ENCODE measurements at regions not wholly inside any gene's neighbourhood (a gene's known extent, or its start where the extent isn't known, plus 50 kb on each side); places are given as distances from the start of the nearest gene placed in this dataset.
"Not testable (repeated sequence)": the region's sequence is repeated elsewhere in the genome, so short reads cannot be mapped to it uniquely, and the experiment has no call there.

DNA sequence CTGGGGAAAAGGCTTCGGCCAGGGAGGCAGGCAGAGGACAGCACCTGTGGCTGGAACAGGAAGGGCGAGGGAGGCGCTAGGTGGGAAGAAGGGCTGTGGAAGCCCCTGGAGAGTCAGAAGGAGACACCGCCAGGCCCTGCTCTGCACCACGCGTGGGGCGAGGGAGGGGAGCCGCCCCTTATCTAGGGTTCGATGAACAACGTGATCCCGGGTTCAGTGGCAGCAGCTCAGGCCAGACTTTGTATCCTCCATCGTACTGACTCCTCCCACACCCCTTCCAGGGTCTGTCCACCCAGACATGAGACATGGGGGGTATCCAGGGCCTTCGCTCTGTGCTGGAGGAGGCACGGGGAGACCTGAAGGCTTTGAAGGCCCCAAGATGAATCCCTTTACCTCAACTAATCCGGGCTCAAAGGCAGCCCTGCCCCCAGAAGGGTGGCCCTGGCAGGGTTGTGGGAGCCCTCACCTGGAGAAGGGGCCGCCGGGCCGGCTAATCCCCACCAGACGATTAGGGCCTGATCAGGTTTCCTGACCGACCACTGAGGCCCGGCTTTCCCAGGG, 110.8 kb downstream of the PDGFA start:
- H3K27ac ChIP-seq (ENCODE audit: low read depth, low read length) = no peak overlapping the region
- no peaks in the 10 kb centered on the region for H3K36me3 ChIP-seq (ENCODE audit: control insufficient read depth in 3 of 3, insufficient read depth in 3 of 3, low read length in 3 of 3)
- peaks cover 0 to 6% (median 0%) of the 10 kb centered on the region in 3 donors for H3K4me1 ChIP-seq (ENCODE audit: control insufficient read depth in 3 of 3, insufficient read depth in 3 of 3, low read length in 3 of 3)
- H3K27me3 ChIP-seq (ENCODE audit: control insufficient read depth in 3 of 3, insufficient read depth in 3 of 3, low read length in 3 of 3) = peaks cover 21 to 65% (median 57%) of the 10 kb centered on the region in 3 donors
- H3K9me3 ChIP-seq (ENCODE audit: control insufficient read depth in 3 of 3, low read length in 3 of 3) = no peaks in the 10 kb centered on the region
- H3K9ac ChIP-seq (ENCODE audit: low read depth in 1 of 3, low read length in 3 of 3) = no peak overlapping the region
- no peak overlapping the region for H3K4me3 ChIP-seq (ENCODE audit: low read length in 3 of 3)

DNA sequence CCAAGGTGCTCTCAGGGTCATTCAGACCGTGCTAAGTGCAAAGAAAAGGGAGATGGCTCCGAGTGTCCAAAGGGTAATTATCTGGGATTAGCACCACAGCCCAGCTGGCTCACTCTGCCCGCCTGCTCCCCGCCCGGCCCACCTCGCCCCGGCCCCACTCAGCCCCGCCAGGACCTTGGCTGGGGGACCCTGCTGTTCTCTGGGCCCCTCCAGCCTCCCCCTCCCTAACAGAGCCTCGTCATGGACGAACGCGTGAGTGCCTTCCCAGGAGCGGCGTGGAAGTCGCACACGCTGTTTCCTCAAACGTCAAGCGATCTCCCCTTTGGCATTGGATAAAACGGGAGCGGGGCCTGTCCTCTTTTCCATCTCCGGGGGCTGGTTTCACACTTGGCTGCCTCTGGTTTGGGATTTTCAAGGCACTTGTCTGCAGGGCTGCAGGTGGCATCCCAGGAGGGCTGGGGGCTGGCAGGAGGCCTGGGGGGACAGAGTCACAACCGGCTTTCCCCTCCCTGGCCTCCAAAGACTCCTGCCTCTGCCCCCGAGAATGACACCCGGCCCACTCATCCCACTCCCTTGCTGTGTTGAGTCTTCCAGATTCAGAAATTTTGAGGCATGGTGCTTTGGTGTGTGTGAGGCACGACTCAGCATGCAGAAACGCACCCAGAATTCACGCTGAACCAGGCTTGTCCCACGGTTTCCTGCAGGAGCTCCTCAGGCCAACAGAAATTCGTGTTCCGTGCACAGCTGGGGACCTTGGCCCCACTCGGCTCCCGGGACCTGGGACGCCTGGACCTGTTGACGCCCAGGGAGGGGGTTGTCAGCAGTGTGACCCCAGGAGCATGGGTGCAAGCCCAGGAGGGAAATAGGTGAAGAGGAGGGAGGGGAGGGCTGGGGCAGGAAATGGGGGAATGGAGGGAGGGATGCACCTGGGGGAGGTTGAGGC, 110.0 kb downstream of the PDGFA start:
- Histone ChIP-seq H3K36me3 (ENCODE audit: control insufficient read depth in 3 of 3, insufficient read depth in 3 of 3, low read length in 3 of 3) (no peaks in the 10 kb centered on the region), H3K27ac (ENCODE audit: low read depth, low read length) (no peak overlapping the region), H3K9me3 (ENCODE audit: control insufficient read depth in 3 of 3, low read length in 3 of 3) (no peaks in the 10 kb centered on the region), H3K4me1 (ENCODE audit: control insufficient read depth in 3 of 3, insufficient read depth in 3 of 3, low read length in 3 of 3) (peaks cover 0 to 6% (median 0%) of the 10 kb centered on the region in 3 donors), H3K4me3 (ENCODE audit: low read length in 3 of 3) (no peak overlapping the region), H3K27me3 (ENCODE audit: control insufficient read depth in 3 of 3, insufficient read depth in 3 of 3, low read length in 3 of 3) (peaks cover 21 to 65% (median 58%) of the 10 kb centered on the region in 3 donors), H3K9ac (ENCODE audit: low read depth in 1 of 3, low read length in 3 of 3) (no peak overlapping the region)

DNA sequence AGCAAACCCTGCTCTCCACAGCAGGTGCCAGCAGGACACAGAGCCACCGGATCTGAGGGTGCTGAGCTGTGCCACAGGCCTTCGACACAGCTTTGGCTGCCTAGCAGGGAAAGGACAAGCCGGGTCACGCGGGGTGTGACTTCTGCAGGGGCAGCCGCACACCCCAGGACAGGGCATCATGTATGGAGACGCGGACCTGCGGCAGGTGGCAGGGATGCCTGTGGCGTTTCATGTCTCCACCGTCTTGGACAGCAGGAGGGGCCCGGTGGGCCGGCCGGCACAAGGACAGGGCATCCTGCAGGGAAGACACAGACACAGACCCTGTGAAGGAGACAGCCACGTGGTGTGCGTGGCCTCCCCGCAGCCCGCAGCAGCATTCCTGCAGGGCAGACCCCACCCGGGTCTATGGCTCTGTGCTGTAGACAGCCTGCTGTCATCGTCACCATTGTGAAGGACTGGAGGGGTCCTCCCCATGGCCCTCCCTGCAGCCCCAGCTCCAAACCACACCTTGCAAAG, 109.2 kb downstream of the PDGFA start:
- Histone ChIP-seq H3K27me3 (ENCODE audit: control insufficient read depth in 3 of 3, insufficient read depth in 3 of 3, low read length in 3 of 3) (peaks cover 15 to 58% (median 52%) of the 10 kb centered on the region in 3 donors), H3K36me3 (ENCODE audit: control insufficient read depth in 3 of 3, insufficient read depth in 3 of 3, low read length in 3 of 3) (no peaks in the 10 kb centered on the region)

GRCh38 chr7:411116-411515, 108.5 kb downstream of the PDGFA start:
- not testable (repeated sequence) for H3K27ac ChIP-seq (ENCODE audit: low read depth, low read length)

More for the DNA sequence above, 109.2 kb downstream of the PDGFA start:
- H3K9me3 ChIP-seq (ENCODE audit: control insufficient read depth in 3 of 3, low read length in 3 of 3) = no peaks in the 10 kb centered on the region
- no peak overlapping the region for H3K27ac ChIP-seq (ENCODE audit: low read depth, low read length)
- no peak overlapping the region for H3K4me3 ChIP-seq (ENCODE audit: low read length in 3 of 3)
- H3K9ac ChIP-seq (ENCODE audit: low read depth in 1 of 3, low read length in 3 of 3) = no peak overlapping the region
- peaks cover 0 to 10% (median 0%) of the 10 kb centered on the region in 3 donors for H3K4me1 ChIP-seq (ENCODE audit: control insufficient read depth in 3 of 3, insufficient read depth in 3 of 3, low read length in 3 of 3)

DNA sequence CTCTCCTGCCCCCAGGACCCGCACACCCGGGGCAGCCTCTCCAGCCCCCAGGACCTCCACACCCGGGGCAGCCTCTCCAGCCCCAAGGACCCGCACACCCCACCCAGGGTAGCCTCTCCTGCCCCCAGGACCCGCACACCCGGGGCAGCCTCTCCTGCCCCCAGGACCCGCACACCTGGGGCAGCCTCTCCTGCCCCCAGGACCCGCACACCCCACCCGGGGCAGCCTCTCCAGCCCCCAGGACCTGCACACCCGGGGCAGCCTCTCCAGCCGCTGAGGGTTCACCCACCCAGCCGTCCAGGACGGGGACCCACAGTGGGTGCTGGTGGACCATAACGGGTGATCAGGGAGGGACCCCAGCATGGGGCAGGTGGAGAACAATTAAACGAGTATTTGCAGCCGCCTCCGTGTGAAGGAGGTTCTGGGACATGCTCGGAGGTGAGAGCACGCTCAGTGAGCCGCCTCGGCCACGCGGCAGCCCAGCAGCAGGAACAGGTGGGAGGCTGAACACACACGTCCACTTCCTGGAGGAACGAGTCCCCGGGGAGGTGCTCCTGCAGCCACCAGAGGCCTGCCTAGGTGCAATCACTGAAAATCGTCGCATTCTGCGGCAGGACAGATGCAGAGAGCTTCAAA, 107.9 kb downstream of the PDGFA start:
- no peaks in the 10 kb centered on the region for H3K9me3 ChIP-seq (ENCODE audit: control insufficient read depth in 3 of 3, low read length in 3 of 3)
- H3K27ac ChIP-seq (ENCODE audit: low read depth, low read length) = no peak overlapping the region
- H3K9ac ChIP-seq (ENCODE audit: low read depth in 1 of 3, low read length in 3 of 3) = no peak overlapping the region
- H3K4me3 ChIP-seq (ENCODE audit: low read length in 3 of 3) = no peak overlapping the region
- peaks cover 12 to 50% (median 47%) of the 10 kb centered on the region in 3 donors for H3K27me3 ChIP-seq (ENCODE audit: control insufficient read depth in 3 of 3, insufficient read depth in 3 of 3, low read length in 3 of 3)
- peaks cover 0 to 10% (median 0%) of the 10 kb centered on the region in 3 donors for H3K4me1 ChIP-seq (ENCODE audit: control insufficient read depth in 3 of 3, insufficient read depth in 3 of 3, low read length in 3 of 3)
- no peaks in the 10 kb centered on the region for H3K36me3 ChIP-seq (ENCODE audit: control insufficient read depth in 3 of 3, insufficient read depth in 3 of 3, low read length in 3 of 3)

More at GRCh38 chr7:411116-411515, 108.5 kb downstream of the PDGFA start:
- peaks cover 0 to 10% (median 0%) of the 10 kb centered on the region in 3 donors for H3K4me1 ChIP-seq (ENCODE audit: control insufficient read depth in 3 of 3, insufficient read depth in 3 of 3, low read length in 3 of 3)
- H3K27me3 ChIP-seq (ENCODE audit: control insufficient read depth in 3 of 3, insufficient read depth in 3 of 3, low read length in 3 of 3) = peaks cover 13 to 52% (median 48%) of the 10 kb centered on the region in 3 donors
- not testable (repeated sequence) for H3K36me3 ChIP-seq (ENCODE audit: control insufficient read depth in 3 of 3, insufficient read depth in 3 of 3, low read length in 3 of 3); H3K9ac ChIP-seq (ENCODE audit: low read depth in 1 of 3, low read length in 3 of 3); H3K9me3 ChIP-seq (ENCODE audit: control insufficient read depth in 3 of 3, low read length in 3 of 3); H3K4me3 ChIP-seq (ENCODE audit: low read length in 3 of 3)

DNA sequence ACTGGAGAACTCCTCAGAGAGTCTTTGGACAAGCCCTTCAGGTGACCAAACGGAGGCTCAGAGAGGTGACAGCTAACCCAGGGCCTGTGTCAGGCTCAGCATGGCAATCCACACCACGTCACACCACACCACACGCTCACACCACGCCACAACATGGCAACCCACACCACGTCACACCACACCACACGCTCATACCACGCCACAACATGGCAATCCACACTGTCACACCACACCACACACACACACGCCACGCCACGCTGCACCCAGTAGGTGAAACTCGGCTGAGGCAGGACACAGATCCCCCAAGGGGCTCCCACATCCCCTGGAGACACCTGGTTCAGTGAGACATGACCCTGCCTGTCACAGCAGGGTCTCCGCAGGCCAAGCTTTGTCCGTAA, 107.3 kb downstream of the PDGFA start:
- Histone ChIP-seq H3K4me3 (ENCODE audit: low read length in 3 of 3) (no peak overlapping the region), H3K36me3 (ENCODE audit: control insufficient read depth in 3 of 3, insufficient read depth in 3 of 3, low read length in 3 of 3) (no peaks in the 10 kb centered on the region), H3K27ac (ENCODE audit: low read depth, low read length) (no peak overlapping the region), H3K9ac (ENCODE audit: low read depth in 1 of 3, low read length in 3 of 3) (no peak overlapping the region), H3K9me3 (ENCODE audit: control insufficient read depth in 3 of 3, low read length in 3 of 3) (peaks cover 0 to 2% (median under 1%) of the 10 kb centered on the region in 3 donors), H3K27me3 (ENCODE audit: control insufficient read depth in 3 of 3, insufficient read depth in 3 of 3, low read length in 3 of 3) (peaks cover 12 to 47% (median 42%) of the 10 kb centered on the region in 3 donors), H3K4me1 (ENCODE audit: control insufficient read depth in 3 of 3, insufficient read depth in 3 of 3, low read length in 3 of 3) (peaks cover 0 to 10% (median 0%) of the 10 kb centered on the region in 3 donors)

DNA sequence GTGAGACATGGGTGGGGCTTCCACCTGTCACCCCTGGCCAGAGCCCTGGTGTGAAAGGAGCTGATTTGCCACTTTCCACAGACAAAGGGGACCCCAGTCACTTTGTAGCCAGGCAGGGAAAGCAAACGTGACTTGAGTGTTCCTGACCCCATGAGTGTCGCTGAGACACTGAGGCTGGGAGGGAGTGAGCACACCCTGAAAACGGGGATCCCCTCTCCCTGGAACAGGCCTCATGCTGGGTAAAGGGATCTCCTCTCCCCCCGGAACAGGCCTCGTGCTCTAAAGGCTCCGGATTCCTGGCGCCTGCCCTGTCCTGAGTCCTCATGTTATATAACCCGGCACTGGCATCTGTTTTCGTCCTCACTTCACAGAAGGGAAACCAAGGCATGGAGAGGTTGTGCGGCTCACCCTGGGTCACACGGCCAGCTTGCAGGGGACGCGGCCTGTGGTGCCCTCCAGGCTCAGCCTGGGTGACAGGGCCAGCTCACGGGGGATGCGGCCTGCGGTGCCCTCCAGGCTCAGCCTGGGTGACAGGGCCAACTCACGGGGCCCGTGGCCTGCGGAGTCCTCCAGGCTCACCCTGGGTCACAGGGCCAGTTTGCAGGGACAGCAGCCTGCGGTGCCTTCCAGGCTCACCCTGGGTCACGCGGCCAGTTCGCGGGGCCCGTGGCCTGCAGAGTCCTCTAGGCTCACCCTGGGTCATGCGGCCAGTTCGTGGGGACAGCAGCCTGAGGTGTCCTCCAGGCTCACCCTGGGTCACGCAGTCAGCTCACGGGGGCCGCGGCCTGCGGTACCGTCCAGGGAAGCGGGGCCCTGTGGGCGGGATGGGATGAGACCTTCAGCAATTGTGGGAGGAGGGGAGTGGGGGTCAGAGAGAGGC, 104.7 kb downstream of the PDGFA start:
- Histone ChIP-seq H3K4me1 (ENCODE audit: control insufficient read depth in 3 of 3, insufficient read depth in 3 of 3, low read length in 3 of 3) (peaks cover 0 to 9% (median 0%) of the 10 kb centered on the region in 3 donors), H3K9ac (ENCODE audit: low read depth in 1 of 3, low read length in 3 of 3) (no peak overlapping the region), H3K27me3 (ENCODE audit: control insufficient read depth in 3 of 3, insufficient read depth in 3 of 3, low read length in 3 of 3) (peaks cover 8 to 22% (median 18%) of the 10 kb centered on the region in 3 donors), H3K9me3 (ENCODE audit: control insufficient read depth in 3 of 3, low read length in 3 of 3) (peaks cover 9 to 10% (median 10%) of the 10 kb centered on the region in 3 donors), H3K36me3 (ENCODE audit: control insufficient read depth in 3 of 3, insufficient read depth in 3 of 3, low read length in 3 of 3) (no peaks in the 10 kb centered on the region), H3K27ac (ENCODE audit: low read depth, low read length) (peak overlapping the region; percentile 30), H3K4me3 (ENCODE audit: low read length in 3 of 3) (no peak overlapping the region)

GRCh38 chr7:415646-416525, 103.8 kb downstream of the PDGFA start:
- Histone ChIP-seq H3K9me3 (ENCODE audit: control insufficient read depth in 3 of 3, low read length in 3 of 3) (peaks cover 9 to 10% (median 10%) of the 10 kb centered on the region in 3 donors), H3K27ac (ENCODE audit: low read depth, low read length) (no peak overlapping the region), H3K4me1 (ENCODE audit: control insufficient read depth in 3 of 3, insufficient read depth in 3 of 3, low read length in 3 of 3) (peaks cover 0 to 4% (median 0%) of the 10 kb centered on the region in 3 donors), H3K9ac (ENCODE audit: low read depth in 1 of 3, low read length in 3 of 3) (no peak overlapping the region), H3K36me3 (ENCODE audit: control insufficient read depth in 3 of 3, insufficient read depth in 3 of 3, low read length in 3 of 3) (no peaks in the 10 kb centered on the region), H3K27me3 (ENCODE audit: control insufficient read depth in 3 of 3, insufficient read depth in 3 of 3, low read length in 3 of 3) (peaks cover 0 to 20% (median 10%) of the 10 kb centered on the region in 3 donors), H3K4me3 (ENCODE audit: low read length in 3 of 3) (no peak overlapping the region)

Data from skeletal muscle tissue (tissue), 3 donors.